Skeletal muscle cell (primary cell): ENCODE measurements at regions not wholly inside any gene's neighbourhood (a gene's known extent, or its start where the extent isn't known, plus 50 kb on each side); places are given as distances from the start of the nearest gene placed in this dataset.

ENCODE experiments used
- DNase-seq: peaks from one replicate; pipeline ENCODE4 v3.0.0-alpha.2; 2010; ENCODE audit warnings: low read depth
- H3K4me3 ChIP-seq: 2 replicates; pipeline ENCODE4 v1.5.1; 2011; ENCODE audit warnings: low read depth, mild to moderate bottlenecking, control low read depth, low read length, moderate library complexity

GRCh38 chr13:68319384-68319783, 1089.2 kb upstream of the PCDH9 start:
- no peak overlapping the region for H3K4me3 ChIP-seq
- no peak for DNase-seq

- H3K4me3 ChIP-seq, result no peak overlapping the region
- DNase-seq, result no peak
Observed at GRCh38 chr13:68304286-68304893, 1074.3 kb upstream of the PCDH9 start.

- no peak for DNase-seq
- no peak overlapping the region for H3K4me3 ChIP-seq
Observed at GRCh38 chr13:68293631-68294030, 1063.5 kb upstream of the PCDH9 start.

- H3K4me3 ChIP-seq, result no peak overlapping the region
Observed at GRCh38 chr13:68292601-68293000, 1062.5 kb upstream of the PCDH9 start.

GRCh38 chr13:68291595-68291994, 1061.5 kb upstream of the PCDH9 start:
- no peak overlapping the region for H3K4me3 ChIP-seq
- DNase-seq, result no peak

More at GRCh38 chr13:68292601-68293000, 1062.5 kb upstream of the PCDH9 start:
- DNase-seq, result no peak

GRCh38 chr13:68275758-68276157, 1045.6 kb upstream of the PCDH9 start:
- H3K4me3 ChIP-seq, result no peak overlapping the region
- no peak for DNase-seq

- no peak for DNase-seq
Observed at GRCh38 chr13:68272652-68273051, 1042.5 kb upstream of the PCDH9 start.

GRCh38 chr13:68264692-68265091, 1034.6 kb upstream of the PCDH9 start:
- H3K4me3 ChIP-seq, result no peak overlapping the region
- DNase-seq, result no peak

More at GRCh38 chr13:68272652-68273051, 1042.5 kb upstream of the PCDH9 start:
- H3K4me3 ChIP-seq, result no peak overlapping the region

GRCh38 chr13:68261105-68261504, 1031.0 kb upstream of the PCDH9 start:
- DNase-seq, result no peak

GRCh38 chr13:68257111-68257842, 1027.1 kb upstream of the PCDH9 start:
- DNase-seq, result peak; percentile 47

More at GRCh38 chr13:68261105-68261504, 1031.0 kb upstream of the PCDH9 start:
- H3K4me3 ChIP-seq, result no peak overlapping the region

GRCh38 chr13:68254151-68254550, 1024.0 kb upstream of the PCDH9 start:
- no peak for DNase-seq

More at GRCh38 chr13:68257111-68257842, 1027.1 kb upstream of the PCDH9 start:
- no peak overlapping the region for H3K4me3 ChIP-seq

GRCh38 chr13:68234274-68234673, 1004.1 kb upstream of the PCDH9 start:
- peak; percentile 10 for DNase-seq
- no peak overlapping the region for H3K4me3 ChIP-seq

More at GRCh38 chr13:68254151-68254550, 1024.0 kb upstream of the PCDH9 start:
- H3K4me3 ChIP-seq, result no peak overlapping the region

- DNase-seq, result no peak
- H3K4me3 ChIP-seq, result no peak overlapping the region
Observed at GRCh38 chr13:68232351-68233130, 1002.4 kb upstream of the PCDH9 start.

GRCh38 chr13:68214691-68215415, 984.7 kb upstream of the PCDH9 start:
- no peak for DNase-seq

GRCh38 chr13:68199271-68199670, 969.1 kb upstream of the PCDH9 start:
- DNase-seq, result no peak

More at GRCh38 chr13:68214691-68215415, 984.7 kb upstream of the PCDH9 start:
- H3K4me3 ChIP-seq, result no peak overlapping the region

GRCh38 chr13:68190818-68191217, 960.7 kb upstream of the PCDH9 start:
- H3K4me3 ChIP-seq, result no peak overlapping the region
- DNase-seq, result peak; percentile 14

More at GRCh38 chr13:68199271-68199670, 969.1 kb upstream of the PCDH9 start:
- H3K4me3 ChIP-seq, result no peak overlapping the region

- H3K4me3 ChIP-seq, result no peak overlapping the region
- DNase-seq, result no peak
Observed at GRCh38 chr13:68185444-68186141, 955.5 kb upstream of the PCDH9 start.

- DNase-seq, result peak; percentile 74
- no peak overlapping the region for H3K4me3 ChIP-seq
Observed at GRCh38 chr13:68176475-68176874, 946.3 kb upstream of the PCDH9 start.

- no peak overlapping the region for H3K4me3 ChIP-seq
- DNase-seq, result no peak
Observed at GRCh38 chr13:68174893-68175292, 944.8 kb upstream of the PCDH9 start.
